ENCODE measurements at regions not wholly inside any gene's neighbourhood (a gene's known extent, or its start where the extent isn't known, plus 50 kb on each side); places are given as distances from the start of the nearest gene placed in this dataset.

DNA sequence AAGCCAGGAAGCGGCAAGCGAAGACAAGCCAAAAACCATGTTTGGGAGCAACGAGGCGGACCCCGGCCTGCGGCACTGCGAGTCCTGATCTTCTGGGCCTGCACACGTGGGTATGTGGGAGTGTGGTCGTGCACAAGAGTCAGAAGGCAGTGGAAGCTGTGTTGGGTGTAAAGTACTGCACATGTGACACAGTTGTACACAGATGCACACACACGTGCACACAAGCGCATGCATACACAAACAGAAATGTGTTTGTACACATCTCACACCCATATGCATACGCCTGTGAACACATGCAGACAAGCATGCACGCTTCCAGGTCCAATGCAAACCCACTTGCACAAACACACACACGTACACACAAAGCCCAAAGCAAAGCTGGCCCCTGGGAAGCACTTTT lies 52.6 kb upstream of the SLCO4A1 start:
- TF ChIP-seq ZNF423 (tag by site-specific recombination; IDR thresholded peaks at IDR 0.05): no peak
- TF ChIP-seq, protein P1, sequence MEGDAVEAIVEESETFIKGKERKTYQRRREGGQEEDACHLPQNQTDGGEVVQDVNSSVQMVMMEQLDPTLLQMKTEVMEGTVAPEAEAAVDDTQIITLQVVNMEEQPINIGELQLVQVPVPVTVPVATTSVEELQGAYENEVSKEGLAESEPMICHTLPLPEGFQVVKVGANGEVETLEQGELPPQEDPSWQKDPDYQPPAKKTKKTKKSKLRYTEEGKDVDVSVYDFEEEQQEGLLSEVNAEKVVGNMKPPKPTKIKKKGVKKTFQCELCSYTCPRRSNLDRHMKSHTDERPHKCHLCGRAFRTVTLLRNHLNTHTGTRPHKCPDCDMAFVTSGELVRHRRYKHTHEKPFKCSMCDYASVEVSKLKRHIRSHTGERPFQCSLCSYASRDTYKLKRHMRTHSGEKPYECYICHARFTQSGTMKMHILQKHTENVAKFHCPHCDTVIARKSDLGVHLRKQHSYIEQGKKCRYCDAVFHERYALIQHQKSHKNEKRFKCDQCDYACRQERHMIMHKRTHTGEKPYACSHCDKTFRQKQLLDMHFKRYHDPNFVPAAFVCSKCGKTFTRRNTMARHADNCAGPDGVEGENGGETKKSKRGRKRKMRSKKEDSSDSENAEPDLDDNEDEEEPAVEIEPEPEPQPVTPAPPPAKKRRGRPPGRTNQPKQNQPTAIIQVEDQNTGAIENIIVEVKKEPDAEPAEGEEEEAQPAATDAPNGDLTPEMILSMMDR (tag by site-specific recombination; IDR thresholded peaks at IDR 0.05): no peak
- TF ChIP-seq TCF7L2 (IDR thresholded peaks at IDR 0.05; ENCODE audit: borderline replicate concordance, low read depth, low read length): no peak

All from HEK293 (cell line).